Hepatocyte (in vitro differentiated cells): ENCODE measurements at regions not wholly inside any gene's neighbourhood (a gene's known extent, or its start where the extent isn't known, plus 50 kb on each side); places are given as distances from the start of the nearest gene placed in this dataset.

Experiments used
- EZH2 ChIP-seq: fragments of 200-600 bp; sonication (generic); IDR thresholded peaks from 2 replicates; pipeline ENCODE4 v1.6.1; 2016; ENCODE audit warnings: antibody characterized with exemption, mild to moderate bottlenecking, borderline replicate concordance
- EZH2phosphoT487 ChIP-seq: fragments of 200-600 bp; sonication (generic); IDR thresholded peaks from one replicate; pipeline ENCODE4 v1.6.1; 2018; ENCODE audit warnings: antibody characterized with exemption, mild to moderate bottlenecking, low read depth, moderate library complexity; ENCODE audit not compliant: unreplicated experiment, severe bottlenecking
- TF ChIP-seq, protein P1 (sequence below): fragments of 200-600 bp; sonication (generic); IDR thresholded peaks from 2 replicates; pipeline ENCODE4 v1.5.1; 2016; ENCODE audit warnings: antibody characterized with exemption, mild to moderate bottlenecking; ENCODE audit not compliant: poor library complexity

DNA sequence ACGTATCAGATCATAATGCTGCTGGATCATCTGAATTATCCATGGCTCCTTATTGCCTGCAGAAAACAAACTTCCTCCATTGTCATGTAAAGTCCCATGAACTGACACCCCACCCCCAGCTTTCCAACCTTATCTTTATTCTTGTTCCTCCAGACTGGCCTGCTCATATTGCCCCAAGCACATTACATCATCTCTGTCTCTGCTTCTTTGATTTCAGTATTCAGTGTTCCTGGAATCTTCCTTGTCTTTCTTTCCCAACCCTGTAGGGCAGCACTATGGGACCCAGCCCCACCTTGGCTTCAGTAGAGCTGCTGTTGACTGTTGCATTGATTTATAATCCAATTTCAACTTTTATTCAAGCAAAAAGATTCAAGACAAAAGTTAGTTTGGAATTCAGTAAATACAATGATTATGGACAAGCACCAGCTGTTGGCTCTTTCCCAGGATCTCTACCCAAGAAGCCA lies 187.5 kb upstream of the ECI2 start:
- TF ChIP-seq EZH2phosphoT487 (no peak), EZH2 (no peak)
- TF ChIP-seq, protein P1, sequence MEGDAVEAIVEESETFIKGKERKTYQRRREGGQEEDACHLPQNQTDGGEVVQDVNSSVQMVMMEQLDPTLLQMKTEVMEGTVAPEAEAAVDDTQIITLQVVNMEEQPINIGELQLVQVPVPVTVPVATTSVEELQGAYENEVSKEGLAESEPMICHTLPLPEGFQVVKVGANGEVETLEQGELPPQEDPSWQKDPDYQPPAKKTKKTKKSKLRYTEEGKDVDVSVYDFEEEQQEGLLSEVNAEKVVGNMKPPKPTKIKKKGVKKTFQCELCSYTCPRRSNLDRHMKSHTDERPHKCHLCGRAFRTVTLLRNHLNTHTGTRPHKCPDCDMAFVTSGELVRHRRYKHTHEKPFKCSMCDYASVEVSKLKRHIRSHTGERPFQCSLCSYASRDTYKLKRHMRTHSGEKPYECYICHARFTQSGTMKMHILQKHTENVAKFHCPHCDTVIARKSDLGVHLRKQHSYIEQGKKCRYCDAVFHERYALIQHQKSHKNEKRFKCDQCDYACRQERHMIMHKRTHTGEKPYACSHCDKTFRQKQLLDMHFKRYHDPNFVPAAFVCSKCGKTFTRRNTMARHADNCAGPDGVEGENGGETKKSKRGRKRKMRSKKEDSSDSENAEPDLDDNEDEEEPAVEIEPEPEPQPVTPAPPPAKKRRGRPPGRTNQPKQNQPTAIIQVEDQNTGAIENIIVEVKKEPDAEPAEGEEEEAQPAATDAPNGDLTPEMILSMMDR: no peak
